GM21737 (cell line): ENCODE measurements at regions not wholly inside any gene's neighbourhood (a gene's known extent, or its start where the extent isn't known, plus 50 kb on each side); places are given as distances from the start of the nearest gene placed in this dataset.

Experiments
- ATAC-seq: cut with Tn5 transposase; IDR thresholded peaks from one replicate; pipeline ENCODE4 v1.9.1; 2021; ENCODE audit warnings: mild to moderate bottlenecking, moderate library complexity; ENCODE audit not compliant: unreplicated experiment

GRCh38 chr4:100970414-100970813, 376.9 kb downstream of the PPP3CA start:
- no peak for ATAC-seq

GRCh38 chr4:100969925-100970324, 377.4 kb downstream of the PPP3CA start:
- ATAC-seq = no peak

- no peak for ATAC-seq
Observed at GRCh38 chr4:100968046-100968445, 379.3 kb downstream of the PPP3CA start.

DNA sequence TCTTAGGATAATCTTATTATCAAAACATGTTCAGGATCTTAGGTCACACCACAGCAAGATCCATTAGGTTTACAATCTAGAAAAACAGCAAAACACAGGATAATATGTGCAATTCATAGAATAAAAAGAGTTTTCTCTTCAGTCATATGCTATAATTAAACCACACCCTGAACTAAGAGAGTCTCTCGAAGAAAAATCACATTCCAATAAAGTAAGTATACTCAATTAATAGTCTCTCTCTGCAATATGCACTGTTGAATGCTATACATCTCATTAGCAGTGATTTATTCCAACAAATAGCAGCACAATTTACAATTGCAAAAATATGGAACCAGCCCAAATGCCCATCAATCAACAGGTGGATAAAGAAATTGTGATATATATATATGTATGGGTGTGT, 383.7 kb downstream of the PPP3CA start:
- no peak for ATAC-seq

DNA sequence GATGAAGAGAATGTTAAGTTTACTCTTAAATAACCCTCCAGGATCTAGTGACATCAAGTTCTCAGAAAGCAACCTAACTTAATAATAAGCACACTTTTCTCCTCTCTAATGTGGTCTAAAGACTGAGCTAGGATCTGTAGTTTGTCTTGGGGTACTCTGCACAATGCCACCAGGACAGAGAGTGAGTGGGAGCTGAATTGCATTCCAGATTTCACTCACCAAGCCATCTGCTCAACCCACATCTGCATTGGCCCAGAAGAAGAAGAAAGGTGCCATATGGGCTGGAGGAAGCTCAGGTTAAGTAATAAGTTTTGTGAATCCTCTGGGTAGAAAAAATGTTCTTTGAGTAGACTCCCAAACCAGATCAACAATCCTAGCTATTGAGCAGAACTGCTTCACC, 384.6 kb downstream of the PPP3CA start:
- no peak for ATAC-seq

GRCh38 chr4:100960232-100960631, 387.1 kb downstream of the PPP3CA start:
- ATAC-seq = no peak

- ATAC-seq = no peak
Observed at GRCh38 chr4:100954046-100954445, 393.3 kb downstream of the PPP3CA start.

GRCh38 chr4:100953616-100954015, 393.7 kb downstream of the PPP3CA start:
- no peak for ATAC-seq

- ATAC-seq = no peak
Observed at GRCh38 chr4:100952590-100952989, 394.7 kb downstream of the PPP3CA start.

DNA sequence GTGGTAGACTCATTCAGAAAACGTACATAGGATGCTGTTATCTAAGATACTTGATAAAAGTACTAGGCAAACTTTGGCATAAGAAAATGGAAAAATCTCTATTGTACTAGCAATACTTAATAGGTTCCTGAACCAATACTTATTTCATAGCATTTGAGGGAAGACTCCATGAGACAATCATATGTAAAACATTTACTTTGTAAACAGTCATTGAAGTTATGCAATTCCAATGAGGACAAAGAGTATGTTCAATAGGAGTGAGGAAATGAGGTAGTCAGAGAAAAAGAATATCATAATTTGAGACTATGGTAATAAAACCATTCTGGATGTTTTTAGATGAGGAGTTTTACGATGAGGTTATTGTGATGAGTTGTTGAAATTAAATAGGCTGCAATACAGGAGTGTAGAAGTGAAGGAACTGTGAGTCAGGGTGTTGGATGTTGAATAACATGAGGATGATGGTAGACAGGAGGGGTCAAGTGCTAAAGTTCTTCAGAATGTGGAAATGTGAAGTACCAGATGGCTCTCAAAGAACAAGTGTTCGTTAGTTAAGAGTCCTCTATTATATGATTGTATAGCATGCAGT, 397.9 kb downstream of the PPP3CA start:
- ATAC-seq = no peak

DNA sequence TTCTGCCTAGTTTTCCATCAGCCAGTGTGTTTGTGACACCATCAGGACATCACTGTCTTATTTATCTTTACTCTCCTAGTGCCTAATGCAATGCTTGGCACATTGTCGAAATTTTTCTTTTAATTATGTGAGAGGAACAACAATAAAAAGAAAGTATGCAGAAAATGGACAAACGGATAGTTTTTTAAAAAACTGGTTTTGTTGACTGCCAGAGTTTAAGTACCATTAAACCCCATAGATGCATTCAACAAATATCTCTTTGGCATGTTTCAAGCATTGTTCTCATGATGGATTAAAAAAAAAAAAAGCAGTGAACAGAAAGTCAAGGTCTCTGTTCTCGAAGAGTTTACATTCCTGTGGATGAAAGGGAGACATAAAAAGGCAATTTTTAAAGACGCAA, 398.4 kb downstream of the PPP3CA start:
- ATAC-seq = no peak

GRCh38 chr4:100945789-100946188, 401.5 kb downstream of the PPP3CA start:
- ATAC-seq = no peak

- no peak for ATAC-seq
Observed at GRCh38 chr4:100938698-100939097, 408.6 kb downstream of the PPP3CA start.

DNA sequence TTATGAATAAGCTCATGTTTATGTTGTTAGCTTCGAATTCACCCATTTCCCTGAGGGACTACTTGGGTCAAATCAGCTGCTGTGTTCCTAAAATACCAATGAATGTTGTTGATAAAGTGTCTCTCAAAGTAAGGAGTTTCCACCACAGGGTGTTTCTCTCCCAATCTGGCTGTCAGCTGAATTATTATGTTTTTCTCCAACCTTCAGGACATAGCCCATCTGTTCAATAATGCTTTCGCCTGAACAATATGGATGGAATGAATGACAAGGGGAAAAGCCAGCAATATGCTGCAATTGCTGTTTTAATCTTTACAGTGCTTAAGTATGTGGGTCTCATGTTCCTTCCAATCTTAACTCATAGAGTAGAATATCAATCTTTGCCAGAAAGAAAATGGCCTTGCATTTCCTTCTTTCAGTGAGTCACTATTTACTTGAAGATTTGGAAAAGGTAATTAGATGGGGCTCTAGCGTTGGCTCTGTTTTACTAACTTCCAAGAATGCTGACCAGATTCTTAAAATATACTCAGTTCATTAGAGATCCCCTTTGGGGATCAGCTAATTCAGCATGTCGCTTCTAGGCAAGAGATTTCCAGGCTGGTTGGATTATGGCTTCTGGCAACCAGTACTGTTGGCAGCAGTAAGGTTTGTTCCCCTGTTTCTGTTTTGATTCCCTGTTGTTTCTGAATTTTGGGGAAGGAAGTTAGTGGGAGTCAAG, 410.5 kb downstream of the PPP3CA start:
- ATAC-seq = no peak

GRCh38 chr4:100935090-100935489, 412.2 kb downstream of the PPP3CA start:
- no peak for ATAC-seq

DNA sequence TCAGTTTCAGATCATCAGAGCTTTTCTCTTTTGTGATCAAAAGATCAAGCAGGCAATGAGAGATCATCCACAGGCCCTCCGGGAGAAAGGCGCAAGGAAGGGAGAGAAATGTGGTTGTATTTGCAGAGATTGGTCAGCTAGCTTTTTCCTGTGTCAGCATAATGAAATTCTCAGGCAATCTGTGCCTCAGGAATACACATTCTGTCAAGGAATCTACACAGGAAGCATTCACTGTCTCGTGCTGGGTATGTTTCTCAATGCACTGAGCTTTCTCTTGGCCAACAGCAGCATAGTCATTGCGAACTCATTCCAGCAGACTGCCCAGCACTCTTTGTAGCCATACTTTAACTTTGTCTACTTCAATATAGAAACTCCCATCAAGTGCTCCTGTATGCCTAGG, 413.7 kb downstream of the PPP3CA start:
- no peak for ATAC-seq

DNA sequence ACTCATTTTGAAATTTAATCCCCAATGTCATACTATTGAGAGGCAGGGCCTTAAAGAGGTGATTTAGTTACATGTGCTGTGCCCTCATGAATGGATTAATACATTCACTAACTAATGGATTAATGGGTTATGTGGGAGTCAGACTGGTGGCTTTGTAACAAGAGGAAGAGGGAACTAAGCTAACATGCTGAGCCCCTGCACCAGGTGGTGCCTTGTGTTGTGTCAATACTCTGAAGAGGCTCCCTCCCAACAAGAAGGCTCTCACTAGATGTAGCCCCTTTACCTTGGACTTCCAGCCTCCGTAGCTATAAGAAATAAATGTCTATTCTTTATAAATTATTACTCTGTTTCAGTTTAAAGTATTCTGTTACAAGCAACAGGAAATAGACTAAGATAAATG, 411.9 kb upstream of the EMCN start:
- ATAC-seq = no peak

GRCh38 chr4:100929135-100929534, 411.3 kb upstream of the EMCN start:
- ATAC-seq = no peak

DNA sequence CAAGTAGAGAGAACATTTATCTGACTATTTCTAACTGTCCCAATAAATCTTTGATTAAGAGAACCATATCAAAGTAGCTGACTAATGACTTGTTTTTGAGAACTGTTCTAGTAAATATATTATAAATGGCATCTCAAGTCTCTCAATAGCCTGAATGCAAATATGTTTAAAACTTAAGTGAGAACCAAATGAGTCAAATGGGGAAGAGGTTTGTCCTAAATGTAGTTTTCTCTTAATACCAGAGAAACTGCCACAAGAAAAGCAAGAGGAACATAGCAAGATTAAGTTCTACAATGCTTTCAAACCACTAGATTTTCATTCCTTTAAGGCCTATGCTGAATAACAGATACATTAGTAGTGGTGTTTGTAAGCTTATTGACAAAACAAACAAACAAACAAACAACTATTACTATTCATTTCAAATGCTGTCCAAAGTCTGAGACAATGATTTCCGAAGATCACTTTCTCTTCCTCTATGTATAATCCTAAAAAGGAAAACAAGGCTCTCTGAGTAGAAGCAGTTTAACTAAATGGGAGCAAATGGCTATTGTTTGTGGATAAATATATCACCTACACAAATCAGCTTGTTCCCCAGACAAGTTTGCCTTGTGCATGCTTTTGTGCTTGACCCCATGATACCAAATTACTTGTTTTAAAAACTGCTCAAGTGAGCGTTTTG, 408.4 kb upstream of the EMCN start:
- ATAC-seq = no peak

GRCh38 chr4:100913685-100914084, 395.9 kb upstream of the EMCN start:
- ATAC-seq = no peak

DNA sequence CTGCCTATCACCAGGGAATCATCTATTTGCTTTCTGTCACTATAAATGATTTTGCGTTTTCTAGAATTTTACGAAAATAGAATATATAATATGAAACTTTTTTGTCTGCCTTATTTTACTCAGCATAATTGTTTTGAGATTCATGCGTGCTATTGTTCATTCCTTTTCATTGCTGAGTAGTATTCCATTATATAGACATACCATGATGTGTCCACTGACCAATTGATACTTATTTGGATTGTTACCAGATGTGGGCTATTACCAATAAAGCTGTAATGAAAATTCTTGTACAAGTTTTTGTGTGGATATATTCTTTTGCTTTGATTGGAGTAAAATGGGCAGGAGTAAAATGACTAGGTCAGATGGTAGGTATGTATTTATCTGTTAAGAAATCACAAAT, 390.7 kb upstream of the EMCN start:
- no peak for ATAC-seq
